ENCODE measurements at regions not wholly inside any gene's neighbourhood (a gene's known extent, or its start where the extent isn't known, plus 50 kb on each side); places are given as distances from the start of the nearest gene placed in this dataset.

DNA sequence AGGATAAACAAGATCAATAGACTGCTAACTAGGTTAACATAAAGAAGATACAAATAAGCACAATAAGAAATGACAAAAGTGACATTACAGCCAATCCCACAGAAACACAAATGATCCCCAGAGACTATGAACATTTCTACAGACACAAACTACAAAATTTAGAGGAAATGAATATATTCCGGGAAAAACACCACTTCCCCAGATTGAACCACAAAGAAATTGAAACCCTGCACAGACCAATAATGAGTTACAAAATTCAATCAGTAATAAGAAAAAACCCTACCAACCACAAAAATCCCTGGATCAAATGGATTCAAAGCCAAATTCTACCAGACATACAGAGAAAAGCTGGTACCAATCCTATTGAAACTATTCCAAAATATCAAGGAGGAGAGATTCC lies 232.4 kb upstream of the RBMS1 start:
- TF ChIP-seq POLR2AphosphoS5 (IDR thresholded peaks at IDR 0.05) (no peak), POLR2A (IDR thresholded peaks at IDR 0.05) (no peak)
